GM12878 (cell line): ENCODE measurements at regions not wholly inside any gene's neighbourhood (a gene's known extent, or its start where the extent isn't known, plus 50 kb on each side); places are given as distances from the start of the nearest gene placed in this dataset.

Source experiments
- ATAC-seq: fragments of 200-7000 bp; cut with Tn5 transposase; 3 replicates; pipeline ENCODE4 v1.9.1; 2020; ENCODE audit warnings: mild to moderate bottlenecking, moderate library complexity
- BruUV-seq: library from RNA; stranded (reverse); fragments of 400-500 nt; replicated peaks from 2 replicates; lab custom pipeline; 2021; lab: Mats Ljungman, UMichigan
- CTCF ChIA-PET: fragments of 300-600 bp; sonication (Branson Sonifier 250); formaldehyde crosslinking; extraction: SDS; loops from one replicate; lab custom pipeline; 2021; ENCODE audit warnings: inconsistent platforms; lab: Yijun Ruan, JAX
- POLR2A ChIA-PET: fragments of 350-600 bp; formaldehyde crosslinking; extraction: SDS; loops from one replicate; lab custom pipeline; 2021; ENCODE audit warnings: inconsistent platforms; lab: Charles Lee
- RAD21 ChIA-PET: fragments of 300-600 bp; sonication (Branson Sonifier 250); formaldehyde crosslinking; loops from one replicate; lab custom pipeline; 2023; ENCODE audit warnings: antibody characterized with exemption; ENCODE audit not compliant: unreplicated experiment; lab: Charles Lee
- SMC1A ChIA-PET: fragments of 300-600 bp; sonication (Branson Sonifier 250); formaldehyde crosslinking; loops from one replicate; lab custom pipeline; 2023; ENCODE audit not compliant: unreplicated experiment, uncharacterized antibody; lab: Charles Lee
- DNase-seq: peaks from one replicate; pipeline ENCODE4 v3.0.0-alpha.2; 2011; ENCODE audit warnings: low read depth, low spot score
- FAIRE-seq: peaks from 3 replicates; lab custom pipeline; 2011; peaks lifted over from hg19 to GRCh38; lab: Jason Lieb, UNC
- H2AFZ ChIP-seq: 2 replicates; pipeline ENCODE4 v1.6.0; 2011; ENCODE audit warnings: low read depth, low read length, control low read depth; ENCODE audit not compliant: control insufficient read depth
- H3K27ac ChIP-seq: 2 replicates; pipeline ENCODE4 v1.5.1; 2011; ENCODE audit warnings: control low read depth; ENCODE audit not compliant: control insufficient read depth, insufficient read depth
- H3K27me3 ChIP-seq, 2 experiments: replicated peaks in 1 of 2; 2 replicates each; pipeline versions ENCODE4 v1.6.0 to v1.6.1; 2011; ENCODE audit warnings: low read length in 1 of 2; ENCODE audit not compliant: control insufficient read depth in 2 of 2, insufficient read depth in 2 of 2
- H3K36me3 ChIP-seq, 2 experiments: 2 replicates each; pipeline ENCODE4 v1.5.1; 2011; ENCODE audit warnings: low read length in 1 of 2; ENCODE audit not compliant: control insufficient read depth in 2 of 2, insufficient read depth in 2 of 2
- H3K4me1 ChIP-seq: 2 replicates; pipeline ENCODE4 v1.6.1; 2011; ENCODE audit warnings: mild to moderate bottlenecking, low read length, moderate library complexity, mixed read lengths; ENCODE audit not compliant: control insufficient read depth, insufficient read depth
- H3K4me2 ChIP-seq: 2 replicates; pipeline ENCODE4 v1.6.0; 2011; ENCODE audit warnings: control low read depth; ENCODE audit not compliant: control insufficient read depth, insufficient read depth
- H3K4me3 ChIP-seq: fragments of 200-600 bp; sonication (generic); 2 replicates; pipeline ENCODE4 v1.5.1; 2016
- H3K79me2 ChIP-seq: 2 replicates; pipeline ENCODE4 v1.6.0; 2011; ENCODE audit warnings: low read length; ENCODE audit not compliant: control insufficient read depth, insufficient read depth
- H3K9ac ChIP-seq: 2 replicates; pipeline ENCODE4 v1.8.0; 2011; ENCODE audit warnings: low read length, control low read depth, mixed read lengths; ENCODE audit not compliant: control insufficient read depth, insufficient read depth
- H3K9me3 ChIP-seq: replicated peaks from 3 replicates; pipeline ENCODE4 v1.5.1; 2011; ENCODE audit warnings: mild to moderate bottlenecking, low read length; ENCODE audit not compliant: control insufficient read depth, insufficient read depth
- H4K20me1 ChIP-seq: 2 replicates; pipeline ENCODE4 v1.6.0; 2011; ENCODE audit not compliant: control insufficient read depth, insufficient read depth
- DPF2 ChIP-seq: fragments of 450-650 bp; IDR thresholded peaks from 2 replicates; pipeline ENCODE4 v1.6.1; 2017; ENCODE audit warnings: mild to moderate bottlenecking
- E4F1 ChIP-seq: fragments of 450-650 bp; IDR thresholded peaks from 2 replicates; pipeline ENCODE4 v1.6.1; 2018; ENCODE audit warnings: borderline replicate concordance, mild to moderate bottlenecking; ENCODE audit not compliant: partially characterized antibody
- IRF4 ChIP-seq: IDR thresholded peaks from 2 replicates; pipeline ENCODE4 v1.6.1; 2011; ENCODE audit warnings: low read depth, low read length
- MEF2A ChIP-seq: IDR thresholded peaks from 2 replicates; pipeline ENCODE4 v1.6.1; 2011; ENCODE audit warnings: low read depth, mild to moderate bottlenecking, low read length, moderate library complexity; ENCODE audit not compliant: insufficient read depth
- SKIL ChIP-seq: fragments of 450-650 bp; IDR thresholded peaks from 2 replicates; pipeline ENCODE4 v1.6.1; 2017; ENCODE audit warnings: mild to moderate bottlenecking, low read depth, inconsistent platforms; ENCODE audit not compliant: poor library complexity, severe bottlenecking
- SMC3 ChIP-seq: IDR thresholded peaks from 2 replicates; pipeline ENCODE4 v1.6.1; 2011; ENCODE audit warnings: low read length, improper control_type of control experiment, borderline replicate concordance
- YBX1 ChIP-seq: fragments of 450-650 bp; IDR thresholded peaks from 2 replicates; pipeline ENCODE4 v1.6.1; 2016; ENCODE audit warnings: antibody characterized with exemption
- ZNF274 ChIP-seq: IDR thresholded peaks from one replicate; pipeline ENCODE4 v1.8.0; 2011; ENCODE audit not compliant: insufficient read length, insufficient read depth
- WGBS: methylation state at CpG from one replicate; pipeline ENCODE4 v1.1.6; 2016; ENCODE audit warnings: low lambda C conversion rate; ENCODE audit not compliant: insufficient replicate concordance, insufficient coverage; ENCODE audit errors: missing lambda C conversion rate; 5-methylcytosine and 5-hydroxymethylcytosine counted together
- in situ Hi-C: fragments of 300-500 bp; cut with MboI; formaldehyde crosslinking; loops from 9 replicates; pipeline ENCODE4 v1.14.3; 2018; ENCODE audit warnings: mixed read lengths
- intact Hi-C: fragments of 100-400 bp; cut with micrococcal nuclease; formaldehyde crosslinking; loops from one replicate; pipeline ENCODE4 v1.14.2; 2022; ENCODE audit not compliant: unreplicated experiment
- TF ChIP-seq, protein P1 (sequence below): IDR thresholded peaks from 2 replicates; pipeline ENCODE4 v1.6.1; 2011; ENCODE audit warnings: mild to moderate bottlenecking, low read depth, low read length, moderate library complexity; ENCODE audit not compliant: insufficient replicate concordance
- TF ChIP-seq, protein P2 (sequence below): IDR thresholded peaks from 2 replicates; pipeline ENCODE4 v1.6.1; 2012; ENCODE audit warnings: low read length, inconsistent platforms

GRCh38 chr18:54764786-54765185, 63.5 kb upstream of the RAB27B start:
- 46% methylated on average over 3 of the region's 3 CpGs for WGBS
- H3K4me1 ChIP-seq, result no peaks in the 10 kb centered on the region
- no peak overlapping the region for H2AFZ ChIP-seq
- intact Hi-C loops (no loop called here), in situ Hi-C loops (no loop called here)
- no peak overlapping the region for H3K27ac ChIP-seq
- RAD21 ChIA-PET, result no interaction called here
- H4K20me1 ChIP-seq, result no peaks in the 10 kb centered on the region
- no peaks in the 10 kb centered on the region for H3K79me2 ChIP-seq
- POLR2A ChIA-PET, result no interaction called here
- no peak for TF ChIP-seq YBX1
- no peak for TF ChIP-seq ZNF274
- no peak for TF ChIP-seq SMC3
- TF ChIP-seq DPF2, result no peak
- TF ChIP-seq, protein P1, sequence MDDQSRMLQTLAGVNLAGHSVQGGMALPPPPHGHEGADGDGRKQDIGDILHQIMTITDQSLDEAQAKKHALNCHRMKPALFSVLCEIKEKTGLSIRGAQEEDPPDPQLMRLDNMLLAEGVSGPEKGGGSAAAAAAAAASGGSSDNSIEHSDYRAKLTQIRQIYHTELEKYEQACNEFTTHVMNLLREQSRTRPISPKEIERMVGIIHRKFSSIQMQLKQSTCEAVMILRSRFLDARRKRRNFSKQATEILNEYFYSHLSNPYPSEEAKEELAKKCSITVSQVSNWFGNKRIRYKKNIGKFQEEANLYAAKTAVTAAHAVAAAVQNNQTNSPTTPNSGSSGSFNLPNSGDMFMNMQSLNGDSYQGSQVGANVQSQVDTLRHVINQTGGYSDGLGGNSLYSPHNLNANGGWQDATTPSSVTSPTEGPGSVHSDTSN, result no peak
- TF ChIP-seq, protein P2, sequence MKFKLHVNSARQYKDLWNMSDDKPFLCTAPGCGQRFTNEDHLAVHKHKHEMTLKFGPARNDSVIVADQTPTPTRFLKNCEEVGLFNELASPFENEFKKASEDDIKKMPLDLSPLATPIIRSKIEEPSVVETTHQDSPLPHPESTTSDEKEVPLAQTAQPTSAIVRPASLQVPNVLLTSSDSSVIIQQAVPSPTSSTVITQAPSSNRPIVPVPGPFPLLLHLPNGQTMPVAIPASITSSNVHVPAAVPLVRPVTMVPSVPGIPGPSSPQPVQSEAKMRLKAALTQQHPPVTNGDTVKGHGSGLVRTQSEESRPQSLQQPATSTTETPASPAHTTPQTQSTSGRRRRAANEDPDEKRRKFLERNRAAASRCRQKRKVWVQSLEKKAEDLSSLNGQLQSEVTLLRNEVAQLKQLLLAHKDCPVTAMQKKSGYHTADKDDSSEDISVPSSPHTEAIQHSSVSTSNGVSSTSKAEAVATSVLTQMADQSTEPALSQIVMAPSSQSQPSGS, result no peak
- no peak for TF ChIP-seq IRF4
- TF ChIP-seq E4F1, result no peak
- no peak for TF ChIP-seq MEF2A
- no peak for TF ChIP-seq SKIL
- BruUV-seq, result no TSS peak
- no peak for FAIRE-seq
- no peaks in the 10 kb centered on the region for H3K36me3 ChIP-seq
- no peak for ATAC-seq
- H3K27me3 ChIP-seq, result no peaks in the 10 kb centered on the region; a peak in 1 of 4 replicates
- DNase-seq, result no peak
- H3K4me3 ChIP-seq, result no peak overlapping the region
- no peaks in the 10 kb centered on the region for H3K9me3 ChIP-seq
- SMC1A ChIA-PET, result no interaction called here
- no peak overlapping the region for H3K9ac ChIP-seq
- H3K4me2 ChIP-seq, result no peak overlapping the region
- CTCF ChIA-PET, result no interaction called here
